ENCODE measurements at regions not wholly inside any gene's neighbourhood (a gene's known extent, or its start where the extent isn't known, plus 50 kb on each side); places are given as distances from the start of the nearest gene placed in this dataset.

- TF ChIP-seq POLR2A (IDR thresholded peaks at IDR 0.05) (no peak), CTCF (IDR thresholded peaks at IDR 0.05) (no peak), POLR2AphosphoS5 (IDR thresholded peaks at IDR 0.05) (no peak), EP300 (IDR thresholded peaks at IDR 0.05) (no peak)
These were observed 456.5 kb downstream of the FBXO15 start for GRCh38 chr18:73691118-73691517.

Data from gastroesophageal sphincter (tissue), 3 donors.